Thoracic aorta (tissue), 2 donors: ENCODE measurements at regions not wholly inside any gene's neighbourhood (a gene's known extent, or its start where the extent isn't known, plus 50 kb on each side); places are given as distances from the start of the nearest gene placed in this dataset.

Experiments used
- ATAC-seq: fragments of 150-250 bp; one replicate; pipeline ENCODE4 v1.8.0; 2017; ENCODE audit warnings: low read depth; ENCODE audit not compliant: insufficient number of reproducible peaks, low FRiP score
- DNase-seq: peaks from one replicate; pipeline ENCODE4 v3.0.0-alpha.2; 2020; ENCODE audit warnings: low spot score
- H3K27ac ChIP-seq, 2 donors: fragments of 200-600 bp; sonication (generic); 1 replicate in 1 of 2; 2 replicates in 1 of 2; pipeline ENCODE4 v1.5.1; 2016; ENCODE audit warnings: mild to moderate bottlenecking in 2 of 2, moderate library complexity in 2 of 2
- H3K27me3 ChIP-seq: fragments of 200-600 bp; sonication (generic); replicated peaks from 2 replicates; pipeline ENCODE4 v1.6.0; 2016; ENCODE audit warnings: mild to moderate bottlenecking; ENCODE audit not compliant: insufficient read depth
- H3K36me3 ChIP-seq: fragments of 200-600 bp; sonication (generic); one replicate; pipeline ENCODE4 v1.5.1; 2016
- H3K4me1 ChIP-seq, 2 donors: fragments of 200-600 bp; sonication (generic); 1 replicate in 1 of 2; 2 replicates in 1 of 2; pipeline versions ENCODE4 v1.5.1 to v1.6.0; 2016; ENCODE audit warnings: low read depth in 2 of 2, mild to moderate bottlenecking in 1 of 2; ENCODE audit not compliant: control insufficient read depth in 1 of 2
- H3K4me3 ChIP-seq: fragments of 200-600 bp; sonication (generic); 2 replicates; pipeline ENCODE4 v1.5.1; 2016; ENCODE audit warnings: mild to moderate bottlenecking
- H3K9me3 ChIP-seq: fragments of 200-600 bp; sonication (generic); 2 replicates; pipeline ENCODE4 v1.5.1; 2016
- TF ChIP-seq, protein P1 (sequence below): fragments of 200-600 bp; sonication (generic); IDR thresholded peaks from one replicate; pipeline ENCODE4 v1.5.1; 2019; ENCODE audit warnings: antibody characterized with exemption

DNA sequence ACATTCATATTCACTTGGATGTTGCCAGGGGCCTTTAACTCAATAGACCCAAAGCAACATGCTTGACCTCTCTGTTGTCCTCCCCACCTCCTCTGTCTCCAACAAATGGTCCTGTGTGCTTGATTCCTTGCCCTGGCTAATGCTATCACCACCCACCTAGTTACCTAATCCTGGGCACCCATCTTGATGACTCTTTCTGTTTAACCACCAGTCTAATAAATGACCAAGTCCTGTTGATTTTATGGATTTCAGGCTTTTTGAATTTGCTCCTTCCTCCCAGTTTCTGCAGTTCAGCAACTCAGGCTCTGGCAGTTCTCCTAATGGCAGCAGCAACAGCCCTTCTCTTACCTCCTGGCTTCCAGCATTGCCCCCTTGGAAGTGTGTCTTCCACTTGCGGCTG lies 246.3 kb upstream of the KLF4 start:
- Histone ChIP-seq H3K9me3 (no peaks in the 10 kb centered on the region), H3K27me3 (no peaks in the 10 kb centered on the region), H3K36me3 (no peaks in the 10 kb centered on the region), H3K27ac (no peak overlapping the region), H3K4me1 (peaks cover 33 to 62% of the 10 kb centered on the region in 2 donors), H3K4me3 (no peak overlapping the region)
- ATAC-seq (no peak), DNase-seq (no peak)
- TF ChIP-seq, protein P1, sequence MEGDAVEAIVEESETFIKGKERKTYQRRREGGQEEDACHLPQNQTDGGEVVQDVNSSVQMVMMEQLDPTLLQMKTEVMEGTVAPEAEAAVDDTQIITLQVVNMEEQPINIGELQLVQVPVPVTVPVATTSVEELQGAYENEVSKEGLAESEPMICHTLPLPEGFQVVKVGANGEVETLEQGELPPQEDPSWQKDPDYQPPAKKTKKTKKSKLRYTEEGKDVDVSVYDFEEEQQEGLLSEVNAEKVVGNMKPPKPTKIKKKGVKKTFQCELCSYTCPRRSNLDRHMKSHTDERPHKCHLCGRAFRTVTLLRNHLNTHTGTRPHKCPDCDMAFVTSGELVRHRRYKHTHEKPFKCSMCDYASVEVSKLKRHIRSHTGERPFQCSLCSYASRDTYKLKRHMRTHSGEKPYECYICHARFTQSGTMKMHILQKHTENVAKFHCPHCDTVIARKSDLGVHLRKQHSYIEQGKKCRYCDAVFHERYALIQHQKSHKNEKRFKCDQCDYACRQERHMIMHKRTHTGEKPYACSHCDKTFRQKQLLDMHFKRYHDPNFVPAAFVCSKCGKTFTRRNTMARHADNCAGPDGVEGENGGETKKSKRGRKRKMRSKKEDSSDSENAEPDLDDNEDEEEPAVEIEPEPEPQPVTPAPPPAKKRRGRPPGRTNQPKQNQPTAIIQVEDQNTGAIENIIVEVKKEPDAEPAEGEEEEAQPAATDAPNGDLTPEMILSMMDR, result no peak

GRCh38 chr9:107734256-107735013 lies 244.9 kb upstream of the KLF4 start:
- no peak for ATAC-seq

DNA sequence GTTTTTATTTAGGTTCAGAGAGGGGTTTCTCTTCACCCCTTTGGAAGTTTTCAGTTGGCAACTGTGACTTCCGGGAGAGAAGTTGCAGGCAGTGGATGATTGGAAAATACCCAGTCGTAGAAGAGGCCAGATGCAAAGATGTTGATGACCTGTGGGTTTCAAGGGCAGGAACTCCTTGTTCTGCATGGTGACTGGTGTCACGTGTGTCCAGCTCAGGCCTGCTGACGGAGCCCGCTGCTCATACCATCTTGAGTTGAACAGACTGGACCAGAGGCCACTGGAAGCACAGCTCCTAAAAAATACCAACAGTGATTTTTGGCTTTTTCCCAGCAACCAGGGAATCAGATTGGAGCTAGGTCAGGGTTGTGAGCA lies 243.9 kb upstream of the KLF4 start:
- Histone ChIP-seq H3K9me3 (no peaks in the 10 kb centered on the region), H3K27ac (peak overlapping the region; percentile 77 to 89), H3K4me1 (peaks cover 26 to 44% of the 10 kb centered on the region in 2 donors), H3K27me3 (no peaks in the 10 kb centered on the region), H3K4me3 (peak overlapping the region; percentile 58), H3K36me3 (no peaks in the 10 kb centered on the region)
- DNase-seq (no peak), ATAC-seq (peak; percentile 36)
- TF ChIP-seq, protein P1, result no peak

More at GRCh38 chr9:107734256-107735013, 244.9 kb upstream of the KLF4 start:
- no peaks in the 10 kb centered on the region for H3K27me3 ChIP-seq
- H3K4me3 ChIP-seq, result no peak overlapping the region
- H3K4me1 ChIP-seq, result peaks cover 31 to 52% of the 10 kb centered on the region in 2 donors
- H3K9me3 ChIP-seq, result no peaks in the 10 kb centered on the region
- H3K36me3 ChIP-seq, result no peaks in the 10 kb centered on the region
- TF ChIP-seq, protein P1, result no peak
- no peak for DNase-seq
- H3K27ac ChIP-seq, result peak overlapping the region; percentile 73 to 77

- H3K4me3 ChIP-seq, result peak overlapping the region; percentile 58
- H3K27ac ChIP-seq, result peak overlapping the region; percentile 77 to 89
- H3K4me1 ChIP-seq, result peaks cover 26 to 45% of the 10 kb centered on the region in 2 donors
- DNase-seq (no peak), ATAC-seq (peak; percentile 62)
- TF ChIP-seq, protein P1, result no peak
- no peaks in the 10 kb centered on the region for H3K36me3 ChIP-seq
- no peaks in the 10 kb centered on the region for H3K9me3 ChIP-seq
- H3K27me3 ChIP-seq, result no peaks in the 10 kb centered on the region
These were observed 243.4 kb upstream of the KLF4 start for GRCh38 chr9:107732781-107733522.

- peaks cover 33 to 59% of the 10 kb centered on the region in 2 donors for H3K4me1 ChIP-seq
- H3K36me3 ChIP-seq, result no peaks in the 10 kb centered on the region
- TF ChIP-seq, protein P1, result no peak
- DNase-seq (no peak), ATAC-seq (no peak)
- no peaks in the 10 kb centered on the region for H3K27me3 ChIP-seq
- H3K9me3 ChIP-seq, result no peaks in the 10 kb centered on the region
- no peak overlapping the region for H3K4me3 ChIP-seq
- no peak overlapping the region for H3K27ac ChIP-seq
These were observed 241.7 kb upstream of the KLF4 start for GRCh38 chr9:107731115-107731762.
